ENCODE measurements at regions not wholly inside any gene's neighbourhood (a gene's known extent, or its start where the extent isn't known, plus 50 kb on each side); places are given as distances from the start of the nearest gene placed in this dataset.

- DNase-seq (ENCODE audit: low read depth in 2 of 3, low spot score in 2 of 3) = no peak
Observed at GRCh38 chr2:158049129-158049855, 52.4 kb upstream of the UPP2 start.

GRCh38 chr2:158048327-158048726 is 53.3 kb upstream of the UPP2 start:
- no peak for DNase-seq (ENCODE audit: low read depth in 2 of 3, low spot score in 2 of 3)

- DNase-seq (ENCODE audit: low read depth in 2 of 3, low spot score in 2 of 3) = no peak
Observed at GRCh38 chr2:158047156-158047611, 54.5 kb upstream of the UPP2 start.

GRCh38 chr2:158046121-158046880 is 55.4 kb upstream of the UPP2 start:
- DNase-seq (ENCODE audit: low read depth in 2 of 3, low spot score in 2 of 3) = no peak

- DNase-seq (ENCODE audit: low read depth in 2 of 3, low spot score in 2 of 3) = no peak
Observed at GRCh38 chr2:158045362-158045761, 56.3 kb upstream of the UPP2 start.

GRCh38 chr2:158043181-158043948 is 58.3 kb upstream of the UPP2 start:
- DNase-seq (ENCODE audit: low read depth in 2 of 3, low spot score in 2 of 3) = no peak

- DNase-seq (ENCODE audit: low read depth in 2 of 3, low spot score in 2 of 3) = no peak
Observed at GRCh38 chr2:158042666-158043065, 59.0 kb upstream of the UPP2 start.

- no peak for DNase-seq (ENCODE audit: low read depth in 2 of 3, low spot score in 2 of 3)
Observed at GRCh38 chr2:158042245-158042644, 59.4 kb upstream of the UPP2 start.

- no peak for DNase-seq (ENCODE audit: low read depth in 2 of 3, low spot score in 2 of 3)
Observed at GRCh38 chr2:158041400-158041799, 60.3 kb upstream of the UPP2 start.

GRCh38 chr2:158038901-158039300 is 62.8 kb upstream of the UPP2 start:
- DNase-seq (ENCODE audit: low read depth in 2 of 3, low spot score in 2 of 3) = no peak

GRCh38 chr2:158034198-158034866 is 67.3 kb upstream of the UPP2 start:
- DNase-seq (ENCODE audit: low read depth in 2 of 3, low spot score in 2 of 3) = no peak

- no peak for DNase-seq (ENCODE audit: low read depth in 2 of 3, low spot score in 2 of 3)
Observed at GRCh38 chr2:158031371-158031770, 70.3 kb upstream of the UPP2 start.

- DNase-seq (ENCODE audit: low read depth in 2 of 3, low spot score in 2 of 3) = no peak
Observed at GRCh38 chr2:158025255-158025996, 76.2 kb upstream of the UPP2 start.

GRCh38 chr2:158024288-158024898 is 77.3 kb upstream of the UPP2 start:
- DNase-seq (ENCODE audit: low read depth in 2 of 3, low spot score in 2 of 3) = peak in 2 of 3 experiments; percentile 15 to 18

GRCh38 chr2:158022888-158023287 is 78.8 kb upstream of the UPP2 start:
- DNase-seq (ENCODE audit: low read depth in 2 of 3, low spot score in 2 of 3) = no peak

- DNase-seq (ENCODE audit: low read depth in 2 of 3, low spot score in 2 of 3) = no peak
Observed at GRCh38 chr2:158021226-158021625, 80.5 kb upstream of the UPP2 start.

- DNase-seq (ENCODE audit: low read depth in 2 of 3, low spot score in 2 of 3) = no peak
Observed at GRCh38 chr2:158015428-158016076, 86.1 kb upstream of the UPP2 start.

GRCh38 chr2:158013891-158014290 is 87.8 kb upstream of the UPP2 start:
- no peak for DNase-seq (ENCODE audit: low read depth in 2 of 3, low spot score in 2 of 3)

GRCh38 chr2:158011055-158011771 is 90.5 kb upstream of the UPP2 start:
- no peak for DNase-seq (ENCODE audit: low read depth in 2 of 3, low spot score in 2 of 3)

Measured in activated CD8-positive, alpha-beta memory T cell treated with anti-CD3 and anti-CD28 coated beads for 48 hours (primary cell).